Peyer's patch (tissue), 4 donors: ENCODE measurements at regions not wholly inside any gene's neighbourhood (a gene's known extent, or its start where the extent isn't known, plus 50 kb on each side); places are given as distances from the start of the nearest gene placed in this dataset.

Source experiments
- CTCF ChIP-seq, 6 experiments: fragments of 450-650 bp in 4 of 6; fragments of 200-600 bp in 2 of 6; sonication (generic) in 1 of 6; IDR thresholded peaks; one replicate each; pipeline ENCODE4 v1.5.1; 2017 to 2019; ENCODE audit warnings: antibody characterized with exemption in 6 of 6, mild to moderate bottlenecking in 3 of 6, moderate library complexity in 1 of 6
- POLR2A ChIP-seq, 2 donors: fragments of 450-650 bp; IDR thresholded peaks; one replicate each; pipeline ENCODE4 v1.5.1; 2017; ENCODE audit warnings: antibody characterized with exemption in 2 of 2, mild to moderate bottlenecking in 2 of 2, moderate library complexity in 2 of 2

- TF ChIP-seq POLR2A (IDR thresholded peaks at IDR 0.05) (no peak), CTCF (IDR thresholded peaks at IDR 0.05) (no peak)
Observed at GRCh38 chr11:134890446-134890845, 478.4 kb upstream of the B3GAT1 start.
